NOMO-1 treated with dmso at 0.1 percent for 144 hours (cell line): ENCODE measurements at regions not wholly inside any gene's neighbourhood (a gene's known extent, or its start where the extent isn't known, plus 50 kb on each side); places are given as distances from the start of the nearest gene placed in this dataset.

Experiments
- DNase-seq: peaks from one replicate; lab custom pipeline; 2025; ENCODE audit not compliant: unreplicated experiment; lab: John Stamatoyannopoulos, UW

DNA sequence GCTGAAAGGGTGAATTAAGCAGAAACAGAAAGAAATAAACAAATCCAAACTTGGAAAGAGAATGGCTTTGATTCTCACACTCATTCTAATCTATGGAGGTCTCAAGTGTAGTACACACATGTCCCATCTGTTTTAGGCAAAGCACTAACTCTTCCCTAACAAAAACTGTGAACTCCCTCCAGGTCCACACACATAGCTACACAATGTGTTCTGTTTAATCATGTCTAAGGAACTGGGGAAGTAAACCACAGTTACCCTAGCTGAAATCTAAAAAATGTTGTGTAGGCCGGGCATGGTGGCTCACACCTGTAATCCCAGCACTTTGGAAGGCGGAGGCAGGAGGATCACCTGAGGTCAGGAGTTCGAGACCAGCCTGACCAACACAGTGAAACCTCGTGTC lies 118.7 kb upstream of the FST start:
- DNase-seq: no peak

DNA sequence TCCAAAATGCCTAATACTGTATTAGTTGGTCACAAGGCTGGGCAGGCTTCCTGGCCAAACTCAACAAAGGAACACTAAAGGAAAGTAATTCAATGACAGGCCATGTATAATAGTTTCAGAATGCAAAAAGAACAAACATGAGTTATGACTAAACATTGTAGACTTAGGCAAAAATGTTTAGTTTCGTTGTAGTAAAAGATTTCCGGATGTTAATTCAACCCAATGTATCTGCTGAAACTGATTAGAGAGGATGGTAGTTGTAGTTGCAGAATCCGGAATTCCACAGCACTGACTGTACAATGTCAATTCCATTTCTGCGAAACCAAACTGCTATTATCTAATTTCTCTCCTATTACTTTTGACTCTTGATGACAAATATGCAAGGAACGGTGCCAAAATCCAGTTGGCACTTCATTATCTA lies 117.9 kb upstream of the FST start:
- no peak for DNase-seq

GRCh38 chr5:53364061-53364460 lies 116.4 kb upstream of the FST start:
- no peak for DNase-seq

- no peak for DNase-seq
These were observed 114.2 kb upstream of the FST start for GRCh38 chr5:53366245-53366644.

DNA sequence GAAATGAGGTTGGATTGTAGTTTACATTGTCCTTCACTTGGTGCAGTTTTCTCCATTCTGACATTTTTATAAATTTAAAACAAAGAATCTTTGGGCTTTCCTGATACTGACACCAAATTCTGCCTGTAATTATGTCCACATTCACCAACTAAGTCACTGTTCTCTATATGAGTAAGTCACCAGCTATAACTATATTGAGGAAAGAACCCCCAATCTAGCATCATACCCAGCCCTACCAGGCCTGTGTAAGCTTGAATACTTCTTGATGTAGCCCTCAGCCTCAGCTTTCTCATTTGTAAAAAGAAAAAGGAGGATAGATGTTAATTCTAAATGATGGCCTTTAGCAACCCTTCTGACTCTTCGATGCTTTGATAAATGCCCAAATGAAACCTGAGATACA lies 112.7 kb upstream of the FST start:
- DNase-seq: no peak

- no peak for DNase-seq
These were observed 111.9 kb upstream of the FST start for GRCh38 chr5:53368516-53368915.

GRCh38 chr5:53368966-53369605 lies 111.3 kb upstream of the FST start:
- DNase-seq: no peak

DNA sequence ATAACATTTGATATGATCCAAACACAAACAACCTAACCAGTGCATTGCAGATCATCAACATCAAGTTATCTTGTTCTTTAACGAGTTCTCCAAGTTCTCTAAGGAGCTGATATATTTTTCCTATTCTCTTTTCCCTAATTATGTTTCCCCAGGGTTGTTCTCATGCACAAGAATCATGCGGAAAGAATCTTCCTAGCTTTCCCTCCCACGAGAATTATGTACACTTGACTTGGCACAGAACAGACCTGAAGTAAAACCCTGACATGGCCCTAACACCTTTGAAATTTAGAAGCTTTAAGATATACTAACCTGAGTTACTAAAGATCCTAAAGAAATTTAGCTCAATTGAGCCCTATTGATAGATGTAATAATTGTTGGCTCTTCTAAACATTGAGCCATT lies 110.7 kb upstream of the FST start:
- no peak for DNase-seq

- DNase-seq: no peak
These were observed 106.8 kb upstream of the FST start for GRCh38 chr5:53373451-53374158.

GRCh38 chr5:53376853-53377252 lies 103.6 kb upstream of the FST start:
- DNase-seq: no peak

DNA sequence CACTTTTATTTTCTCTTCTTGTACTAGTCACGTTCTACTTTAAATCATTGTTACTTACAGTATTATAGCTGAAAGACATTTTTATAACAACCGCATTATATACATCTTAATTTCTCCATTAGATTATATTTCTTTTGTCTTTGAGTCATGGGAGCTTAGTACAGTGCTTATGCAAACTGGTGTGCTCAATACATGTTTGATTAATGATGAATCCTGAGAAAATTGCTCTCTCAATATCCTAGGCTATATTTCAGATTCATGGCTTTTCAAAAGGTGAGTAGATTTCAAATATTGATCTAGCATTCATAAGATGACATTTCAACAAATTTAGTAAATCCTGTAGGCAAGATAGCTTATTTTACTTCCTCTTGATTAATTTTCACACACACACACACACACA lies 102.2 kb upstream of the FST start:
- DNase-seq: no peak

- DNase-seq: no peak
These were observed 101.7 kb upstream of the FST start for GRCh38 chr5:53378590-53379247.

DNA sequence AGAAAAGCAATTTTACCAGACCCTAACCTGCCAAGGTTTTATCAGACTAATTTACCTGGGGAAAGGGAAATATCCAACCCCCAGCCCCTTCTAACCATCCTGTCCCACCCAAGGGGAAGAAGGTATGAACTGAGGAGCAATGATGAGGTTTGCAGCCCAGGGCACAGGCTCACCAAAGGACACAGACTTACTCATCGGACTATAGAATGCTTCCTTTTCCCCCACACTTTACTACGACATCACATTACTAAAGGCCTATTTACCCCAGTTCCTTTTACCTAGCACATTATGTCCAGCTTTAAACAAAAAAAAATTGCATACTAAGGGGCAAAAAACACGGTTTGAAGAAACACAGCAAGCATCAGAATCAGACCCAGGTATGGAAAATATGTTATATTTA lies 94.1 kb upstream of the FST start:
- no peak for DNase-seq

DNA sequence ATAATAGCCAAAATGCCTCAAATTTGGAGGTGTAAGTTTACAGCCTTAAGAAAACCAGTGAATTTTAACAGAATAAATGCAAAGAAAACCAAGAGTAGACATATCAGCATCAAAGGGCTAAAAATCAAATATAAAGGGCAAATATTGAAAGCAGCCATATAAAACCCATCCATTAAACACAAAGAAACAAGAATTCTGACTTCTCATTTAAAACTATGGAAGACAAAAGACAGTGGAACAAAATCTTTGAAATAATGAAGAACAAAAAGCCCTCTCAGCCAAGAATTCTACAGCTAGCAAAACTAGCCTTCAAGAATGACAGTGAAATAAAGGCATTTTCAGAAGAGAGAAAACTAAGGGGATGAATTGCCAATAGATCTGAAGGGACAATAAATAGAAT lies 91.3 kb upstream of the FST start:
- no peak for DNase-seq

DNA sequence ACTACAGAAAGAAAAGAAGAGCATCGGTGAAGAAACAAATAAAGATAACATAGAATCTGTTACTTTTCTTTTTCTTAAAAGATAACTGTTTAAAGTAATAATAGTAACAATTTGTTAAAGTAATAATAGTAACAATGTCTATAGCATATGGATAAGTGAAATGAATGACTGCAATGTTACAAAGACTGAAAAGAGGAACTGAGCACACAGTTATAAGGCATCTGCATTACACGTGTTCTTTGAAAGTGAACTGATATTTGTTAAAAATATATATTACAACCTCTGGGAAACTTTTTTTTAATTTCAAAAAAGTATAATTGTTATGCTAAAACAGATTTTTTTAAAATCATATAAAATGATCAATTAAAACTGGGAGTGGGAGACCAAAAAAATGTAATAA lies 88.4 kb upstream of the FST start:
- no peak for DNase-seq

DNA sequence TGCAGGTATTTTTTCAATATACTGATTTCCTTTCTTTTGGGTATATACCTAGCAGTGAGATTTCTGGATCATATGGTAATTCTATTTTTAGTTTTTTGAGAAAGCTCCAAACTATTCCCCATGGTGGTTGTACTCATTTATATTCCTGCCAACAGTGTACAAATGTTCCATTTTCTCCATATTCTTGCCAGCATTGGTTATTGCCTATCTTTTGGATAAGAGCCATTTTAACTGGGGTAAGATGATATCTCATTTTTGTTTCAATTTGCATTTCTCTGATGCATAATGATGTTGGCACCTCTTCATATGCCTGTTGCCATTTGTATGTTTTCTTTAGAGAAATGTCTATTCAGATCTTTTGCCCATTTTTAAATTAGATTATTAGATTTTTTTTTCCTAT lies 85.6 kb upstream of the FST start:
- DNase-seq: no peak

- no peak for DNase-seq
These were observed 83.2 kb upstream of the FST start for GRCh38 chr5:53397141-53397757.

DNA sequence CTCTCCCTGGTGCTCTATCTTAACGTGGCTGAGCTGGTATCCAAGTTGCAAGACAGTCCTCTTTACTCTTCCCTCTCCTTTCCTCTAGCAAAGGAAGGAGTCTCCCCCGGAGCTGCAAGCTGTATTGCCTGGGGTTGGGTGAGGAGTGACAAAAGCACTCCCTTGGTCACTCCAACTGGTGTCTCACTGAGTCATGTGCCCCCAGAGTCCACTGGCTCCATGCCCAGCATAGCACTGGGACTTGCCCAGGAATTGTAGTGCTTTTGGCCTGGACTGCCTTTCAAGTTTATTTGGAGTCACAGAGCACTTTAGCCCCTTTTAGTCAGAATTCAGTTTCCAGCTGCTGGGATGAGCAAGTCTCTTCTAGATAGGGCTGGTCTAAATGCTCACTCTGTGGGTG lies 82.6 kb upstream of the FST start:
- DNase-seq: no peak

- DNase-seq: no peak
These were observed 80.3 kb upstream of the FST start for GRCh38 chr5:53399926-53400697.

DNA sequence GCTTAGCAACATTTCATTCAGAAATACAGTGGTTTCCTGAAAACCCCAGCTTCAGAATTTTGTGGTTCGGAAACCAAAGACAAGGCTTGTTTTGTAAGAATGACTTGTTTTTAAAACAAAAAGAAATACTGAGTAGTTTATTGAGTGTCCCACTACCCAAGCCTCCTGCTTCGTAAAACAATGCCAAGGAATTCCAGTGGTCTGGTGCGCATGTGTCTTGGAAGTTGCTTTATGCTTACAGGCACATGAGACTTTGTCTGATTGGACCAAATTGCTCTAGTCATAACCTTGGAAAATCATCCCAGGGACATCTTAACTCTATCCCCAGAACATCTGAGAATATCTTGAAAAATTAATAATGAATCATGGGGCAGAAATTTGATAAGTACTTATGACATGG lies 77.1 kb upstream of the FST start:
- DNase-seq: no peak

- no peak for DNase-seq
These were observed 76.7 kb upstream of the FST start for GRCh38 chr5:53403758-53404157.
